ENCODE measurements at regions not wholly inside any gene's neighbourhood (a gene's known extent, or its start where the extent isn't known, plus 50 kb on each side); places are given as distances from the start of the nearest gene placed in this dataset.

DNA sequence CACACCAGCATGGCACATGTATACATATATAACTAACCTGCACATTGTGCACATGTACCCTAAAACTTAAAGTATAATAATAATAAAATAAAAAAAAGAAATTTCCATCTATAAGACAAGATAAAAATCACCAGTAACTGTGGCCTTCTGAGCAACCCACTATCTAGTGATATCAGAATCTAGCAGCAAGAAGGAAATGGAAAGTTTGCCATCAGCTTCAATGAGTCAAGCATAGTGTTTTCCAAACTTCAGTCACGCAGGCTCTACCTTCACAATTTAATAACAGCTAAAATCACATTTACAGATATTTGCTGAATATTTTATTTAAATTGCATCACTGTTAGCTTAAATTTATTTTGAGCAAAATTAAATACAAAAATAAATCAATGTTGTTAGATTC lies 345.3 kb upstream of the CD180 start:
- peak; percentile 22 to 64 (median 58) for DNase-seq

DNA sequence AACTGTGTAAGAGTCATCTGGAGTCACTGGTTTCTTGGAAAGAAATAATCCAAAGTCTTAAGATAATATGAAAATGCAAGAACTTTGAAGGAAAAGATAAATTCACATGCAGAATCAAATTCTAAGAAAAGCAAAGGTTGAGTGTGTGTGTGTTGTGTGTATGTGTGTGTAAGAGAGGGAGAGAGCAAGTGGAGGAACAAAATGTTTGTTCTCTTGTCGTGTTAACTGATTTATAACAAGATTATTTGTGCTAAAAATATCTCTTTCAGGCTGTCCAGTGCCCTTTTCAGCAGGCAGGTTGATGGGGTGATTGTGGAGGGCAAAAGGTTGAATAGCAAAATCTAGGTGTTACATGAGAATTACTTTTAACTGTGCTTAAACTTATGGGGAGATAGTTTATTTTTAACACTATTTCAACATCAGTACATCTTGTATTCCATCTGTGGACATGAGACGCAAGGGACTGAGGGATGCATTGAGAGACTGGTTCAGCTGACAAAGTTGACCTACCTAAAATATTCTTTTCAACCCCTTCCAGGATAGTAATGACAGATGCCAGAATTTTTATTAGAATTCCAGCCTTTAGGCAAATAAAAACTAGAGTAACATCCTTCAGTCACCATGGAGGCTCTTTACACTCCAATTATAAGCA lies 342.4 kb upstream of the CD180 start:
- no peak for DNase-seq

DNA sequence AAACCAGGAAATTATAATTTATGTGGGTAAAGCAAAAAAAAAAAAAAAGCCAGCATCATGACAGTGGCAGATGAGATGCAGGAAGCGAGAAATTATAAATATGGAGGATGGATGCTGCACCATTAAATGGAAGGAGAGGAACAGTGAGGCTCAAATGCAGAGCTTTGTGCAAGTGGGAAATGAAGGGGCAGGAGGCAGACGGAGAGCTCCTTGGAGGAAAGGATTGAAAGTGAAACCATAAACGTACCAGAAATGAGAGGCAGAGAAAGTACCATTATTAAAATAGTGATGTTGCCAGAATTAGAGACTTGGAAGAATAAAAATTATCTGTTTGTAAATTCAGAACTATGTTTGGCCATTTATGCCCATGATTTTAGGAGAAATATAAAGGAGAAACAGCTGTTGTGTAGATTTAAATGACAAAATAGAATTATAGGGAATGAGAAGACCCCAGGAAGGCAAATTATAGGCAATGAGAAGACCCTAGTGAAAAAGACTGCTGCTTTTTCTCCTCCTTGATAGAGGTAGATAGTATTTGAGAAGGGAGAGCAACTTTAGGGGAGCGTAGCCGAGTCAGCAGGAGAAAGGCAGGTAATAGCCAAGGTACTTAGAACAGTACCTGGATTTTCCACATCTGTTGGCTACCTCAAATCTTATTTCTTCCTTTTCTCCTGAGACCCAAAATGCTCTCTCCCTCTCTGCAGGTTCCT lies 341.0 kb upstream of the CD180 start:
- DNase-seq = peak; percentile 8 to 21 (median 19)

DNA sequence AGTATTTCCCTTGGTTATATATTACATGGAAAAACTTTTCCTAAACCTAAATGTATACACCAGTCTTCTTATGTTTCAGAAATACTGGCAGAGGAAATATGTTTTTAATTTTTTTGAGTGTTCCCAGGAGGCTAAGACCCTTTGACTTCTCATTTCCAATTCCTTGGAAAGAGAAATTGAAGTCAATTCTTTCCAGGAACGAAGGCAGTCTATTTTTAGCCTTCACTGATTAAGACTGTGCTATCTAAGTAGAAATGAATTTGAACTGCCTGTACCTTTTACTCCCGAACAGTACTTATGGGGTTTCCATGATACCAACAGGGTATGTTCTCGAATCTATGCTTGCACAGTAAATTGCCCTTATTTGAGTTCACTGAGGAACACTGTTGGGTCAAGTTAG lies 340.3 kb upstream of the CD180 start:
- DNase-seq = no peak

DNA sequence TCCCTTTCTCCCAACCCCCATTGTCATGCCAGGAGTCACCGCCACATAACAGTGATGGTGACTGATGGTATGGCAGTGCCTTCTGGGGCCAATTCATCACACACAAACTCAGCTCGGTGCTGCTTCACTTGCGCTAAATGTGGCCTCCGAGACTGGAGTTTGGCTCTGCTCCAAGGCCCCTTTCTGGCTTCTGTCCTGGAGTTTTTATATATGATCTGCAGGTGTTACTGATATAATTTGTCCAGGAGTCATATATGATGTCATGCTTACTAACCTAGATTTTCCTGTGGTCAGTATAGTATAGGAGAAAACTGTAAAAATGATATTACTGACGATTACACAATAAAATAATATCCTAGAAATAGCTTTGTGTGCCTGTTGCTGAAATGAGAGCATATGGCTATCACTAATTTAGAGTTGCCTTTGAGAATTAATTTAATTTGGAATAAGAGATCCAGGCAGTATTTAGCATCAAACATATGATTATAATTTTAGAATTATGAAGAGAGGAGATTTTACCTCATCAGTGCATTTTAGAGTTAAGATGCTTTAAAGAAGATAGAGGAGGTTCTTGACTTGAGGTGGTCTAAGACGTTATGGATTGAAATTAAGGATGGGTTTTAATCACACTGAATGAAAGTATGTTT lies 334.1 kb upstream of the CD180 start:
- DNase-seq = no peak

DNA sequence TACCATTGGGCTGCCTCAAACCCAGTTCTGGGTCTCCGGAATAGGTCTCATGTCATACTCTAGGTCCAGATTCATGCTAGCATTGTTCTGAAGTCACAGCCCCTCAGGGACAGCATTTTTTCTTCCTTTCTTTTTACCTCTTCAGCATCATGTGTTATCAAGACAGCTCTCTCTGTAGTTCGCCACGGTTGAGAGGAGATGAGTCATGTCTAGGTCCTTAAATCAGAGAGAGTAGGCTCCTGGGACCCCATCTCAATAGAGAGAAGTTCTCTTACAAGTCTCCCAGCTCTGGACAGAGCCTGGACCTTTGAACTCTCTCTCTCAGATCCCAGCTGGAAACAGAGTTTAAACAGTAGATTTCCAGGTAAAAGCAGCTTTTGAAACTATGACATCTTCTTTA lies 332.4 kb upstream of the CD180 start:
- DNase-seq = no peak

DNA sequence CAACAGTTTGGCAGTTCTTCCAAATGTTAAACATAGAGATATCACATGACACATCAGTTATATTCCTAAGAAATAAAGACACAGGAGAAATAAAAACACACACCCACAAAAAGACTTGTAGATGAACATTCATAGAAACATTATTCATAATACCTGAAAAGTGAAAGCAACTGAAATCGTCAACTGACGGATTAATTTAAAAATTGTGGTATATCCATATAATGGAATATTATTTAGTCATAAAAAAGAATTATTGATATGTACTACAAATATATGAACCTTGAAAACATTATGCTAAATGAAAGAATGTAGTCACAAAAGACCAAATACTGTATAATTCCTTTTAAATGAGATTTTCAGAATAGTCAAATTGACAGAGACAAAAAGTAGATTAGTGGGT lies 330.2 kb upstream of the CD180 start:
- DNase-seq = no peak

DNA sequence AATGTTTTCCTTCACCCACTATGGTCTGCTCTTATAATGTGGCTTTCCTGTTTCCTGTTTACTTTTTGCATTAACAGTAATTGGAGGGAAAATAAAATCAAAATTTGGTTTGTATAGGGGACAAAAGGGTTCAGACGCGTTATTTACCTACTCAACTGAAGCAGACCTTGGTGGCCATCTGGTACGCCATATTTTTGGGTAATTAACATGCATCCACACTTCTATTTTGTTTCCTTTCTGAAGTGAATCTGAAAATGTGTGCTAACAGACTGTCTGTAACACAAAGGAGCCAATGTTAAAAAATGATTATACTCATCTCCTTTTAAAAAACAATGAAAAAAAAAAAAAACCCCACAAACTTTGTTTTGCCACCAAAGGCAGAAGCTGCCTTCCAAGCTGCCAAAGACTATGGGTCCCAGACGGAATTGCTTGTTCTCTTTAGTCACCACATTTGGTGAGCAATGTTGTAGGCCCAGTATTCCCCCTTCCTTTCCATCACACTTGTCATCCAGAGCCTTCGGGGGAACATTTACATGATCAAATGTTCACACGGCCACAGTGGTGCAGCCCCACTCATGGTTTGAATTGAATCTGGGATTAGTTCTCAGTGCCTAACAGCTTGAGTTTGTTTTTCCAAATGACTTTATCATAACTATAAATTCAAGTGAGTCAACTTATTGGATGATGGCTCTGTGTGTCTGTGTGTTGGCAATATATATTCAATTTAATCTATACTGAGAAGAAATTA lies 323.7 kb upstream of the CD180 start:
- DNase-seq = no peak

DNA sequence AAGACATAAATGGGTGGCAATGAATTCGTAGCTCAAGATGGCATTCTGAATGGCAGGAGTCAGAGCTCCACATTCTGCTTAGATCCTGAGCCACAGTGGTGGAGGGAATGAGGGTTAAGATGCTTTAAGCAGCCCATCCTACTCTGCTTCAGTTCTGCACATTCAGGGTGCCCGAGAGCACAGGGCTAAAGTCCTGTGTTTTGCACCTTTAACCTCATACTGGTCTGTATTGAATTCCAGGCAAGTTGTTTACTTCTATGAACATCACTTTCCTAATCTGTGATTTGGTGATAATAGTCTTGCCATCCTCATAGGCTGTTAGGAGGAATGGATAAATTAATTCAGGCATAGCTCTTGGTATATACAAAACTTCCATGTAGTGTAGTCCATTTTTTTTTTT lies 321.6 kb upstream of the CD180 start:
- DNase-seq = no peak

DNA sequence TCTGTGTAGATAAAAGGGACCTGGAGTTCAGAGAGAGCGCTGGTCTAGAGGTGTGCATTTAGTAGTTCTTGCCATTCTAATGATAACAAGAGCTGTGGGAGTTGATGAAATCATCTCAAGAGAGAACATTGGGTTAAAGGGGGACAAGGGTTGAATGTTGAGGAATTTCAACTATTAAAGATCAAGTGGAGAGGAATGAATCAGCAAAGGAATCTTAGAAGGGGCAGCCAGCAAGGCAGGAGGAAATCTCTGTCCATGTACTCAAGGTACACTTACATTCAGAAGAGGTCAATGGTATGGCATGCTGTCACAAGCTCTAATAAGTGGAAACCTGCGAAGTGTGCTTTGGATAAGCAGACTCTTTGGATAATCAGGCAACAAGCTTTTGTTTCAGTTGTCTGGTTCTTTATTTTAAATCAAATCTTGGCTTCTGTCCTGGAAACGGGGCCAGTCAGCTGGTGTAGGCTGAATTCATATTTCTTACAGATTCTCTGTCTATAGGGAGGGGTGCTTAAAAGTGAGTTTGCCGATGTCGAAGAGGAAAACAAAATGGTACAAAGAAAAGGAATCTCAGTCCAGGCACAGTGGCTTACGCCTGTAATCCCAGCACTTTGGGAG lies 320.5 kb upstream of the CD180 start:
- no peak for DNase-seq

DNA sequence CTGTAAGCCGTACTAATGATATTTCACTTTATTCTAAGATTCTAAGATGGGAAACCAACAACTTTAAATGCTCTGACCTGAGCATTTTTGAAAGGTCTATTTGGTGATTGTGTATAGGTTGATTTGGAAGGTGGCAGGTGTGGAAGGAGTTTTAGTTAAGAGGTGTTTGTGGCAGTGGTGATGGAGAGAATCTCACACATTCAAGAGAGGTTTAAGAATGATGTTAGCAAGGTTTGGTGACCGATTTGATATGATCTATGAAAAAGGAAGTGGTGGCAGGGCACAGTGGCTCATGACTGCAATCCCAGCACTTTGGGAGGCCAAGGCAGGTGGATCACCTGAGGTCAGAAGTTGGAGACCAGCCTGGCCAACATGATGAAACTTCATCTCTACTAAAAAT lies 319.2 kb upstream of the CD180 start:
- no peak for DNase-seq

DNA sequence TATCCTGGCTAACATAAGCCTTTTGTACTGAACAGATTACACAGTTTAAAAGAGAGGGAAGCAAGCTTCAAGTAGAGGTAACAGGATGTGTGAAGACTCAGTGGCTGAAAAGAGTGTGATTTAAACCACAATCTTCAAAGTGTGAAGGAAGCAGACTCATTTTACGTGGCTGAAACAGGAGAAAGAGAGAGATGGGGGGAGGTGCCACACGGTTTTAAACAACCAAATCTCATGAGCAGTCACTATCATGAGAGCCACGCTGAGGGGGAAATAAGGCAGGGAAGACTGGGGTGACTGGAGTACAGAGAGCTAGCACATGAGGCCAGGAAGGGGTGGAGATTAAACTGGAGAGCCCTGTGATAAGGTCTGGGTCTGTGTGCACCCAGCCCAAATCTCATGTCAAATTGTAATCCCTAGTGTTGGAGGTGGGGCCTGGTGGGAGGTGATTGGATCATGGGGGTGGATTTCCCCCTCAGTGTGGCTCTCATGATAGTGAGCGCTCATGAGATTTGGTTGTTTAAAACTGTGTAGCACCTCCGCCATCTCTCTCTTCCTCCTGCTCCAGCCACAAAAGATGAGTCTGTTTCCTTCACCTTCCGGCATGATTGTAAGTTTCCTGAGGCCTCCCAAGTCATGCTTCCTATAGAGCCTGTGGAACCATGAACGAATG lies 318.6 kb upstream of the CD180 start:
- no peak for DNase-seq

DNA sequence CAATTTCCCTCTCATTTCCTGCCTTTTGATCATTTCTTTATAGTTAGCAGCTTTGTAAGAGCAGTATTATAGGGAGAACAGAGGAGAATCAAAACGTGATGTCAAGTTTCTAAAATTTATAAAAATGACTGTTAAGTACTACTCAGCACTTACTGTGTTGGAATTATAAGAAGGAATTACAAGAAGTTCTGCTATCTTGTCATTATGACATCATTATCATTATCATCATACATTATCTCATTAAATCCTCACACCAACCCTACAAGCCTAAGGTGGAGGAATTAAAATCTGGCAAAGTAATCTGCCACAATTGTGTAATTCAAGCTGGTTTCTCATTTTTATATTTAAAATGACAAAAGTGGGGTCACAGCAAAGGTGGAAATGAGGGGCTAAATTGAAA lies 316.2 kb upstream of the CD180 start:
- no peak for DNase-seq

DNA sequence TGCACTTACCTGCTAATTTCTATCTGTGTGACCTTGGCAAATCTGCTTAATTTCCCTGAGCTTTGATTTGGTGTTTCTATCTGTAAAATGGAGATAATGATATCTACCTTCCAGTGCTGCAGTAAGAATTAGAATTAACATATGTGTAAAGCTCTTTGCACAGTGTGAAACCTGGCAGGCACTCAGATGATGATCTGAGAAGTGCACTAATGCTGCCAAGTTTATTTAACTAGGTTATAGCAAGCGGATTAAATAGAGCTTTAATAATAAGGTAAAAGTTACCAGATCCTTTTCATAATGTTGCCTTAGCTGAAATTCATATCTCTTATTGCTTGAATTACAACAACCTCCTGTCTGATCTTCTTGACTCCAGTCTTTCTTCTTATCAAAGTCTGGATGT lies 315.3 kb upstream of the CD180 start:
- DNase-seq = no peak

DNA sequence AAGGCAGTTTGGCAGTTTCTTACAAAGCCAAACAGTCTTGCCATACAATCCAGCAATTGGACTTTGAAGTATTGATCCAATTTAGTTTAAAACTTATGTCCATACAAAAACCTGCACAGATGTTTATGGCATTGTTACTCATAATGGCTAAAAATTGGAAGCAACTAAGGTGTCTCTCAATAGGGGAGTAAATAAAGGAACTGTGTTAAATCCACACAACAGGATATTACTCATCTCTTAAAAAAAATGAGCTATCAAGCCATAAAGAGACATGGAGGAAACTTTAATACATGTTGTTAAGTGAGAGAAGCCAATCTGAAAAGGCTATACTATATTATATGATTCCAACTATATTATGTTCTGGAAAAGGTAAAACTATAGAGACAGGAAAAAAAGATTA lies 313.6 kb upstream of the CD180 start:
- peak in 2 of 3 donors; percentile 9 to 22 for DNase-seq

DNA sequence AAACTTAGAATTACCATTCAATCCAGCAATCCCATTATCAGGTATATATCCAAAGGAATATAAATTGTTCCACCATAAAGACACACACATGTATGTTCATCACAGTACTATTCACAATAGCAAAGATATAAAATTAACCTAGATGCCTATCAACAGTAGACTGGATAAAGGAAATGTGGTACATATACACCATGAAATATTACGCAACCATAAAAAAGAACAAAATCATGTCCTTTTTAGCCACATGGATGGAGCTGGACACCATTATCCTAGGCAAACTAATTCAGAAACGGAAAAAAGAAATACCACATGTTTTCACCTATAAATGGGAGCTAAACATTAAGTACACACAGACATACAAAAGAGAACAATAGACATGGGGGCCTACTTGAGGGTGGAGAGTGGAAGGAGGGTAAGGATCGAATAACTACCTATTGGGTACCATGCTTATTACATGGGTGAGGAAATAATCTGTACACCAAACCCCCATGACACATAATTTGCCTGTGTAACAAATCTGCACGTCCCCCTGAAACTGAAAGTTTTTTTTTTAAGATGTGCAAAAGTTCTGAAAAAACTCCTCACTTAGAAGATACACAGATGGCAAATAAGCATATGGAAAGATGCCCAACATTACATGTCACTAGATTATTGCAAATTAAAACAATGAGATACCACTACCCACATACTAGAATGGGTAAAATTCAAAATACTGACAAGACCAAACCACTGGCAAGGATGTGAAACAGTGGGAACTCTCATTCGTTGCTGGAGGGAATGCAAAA lies 313.0 kb upstream of the CD180 start:
- DNase-seq = no peak

DNA sequence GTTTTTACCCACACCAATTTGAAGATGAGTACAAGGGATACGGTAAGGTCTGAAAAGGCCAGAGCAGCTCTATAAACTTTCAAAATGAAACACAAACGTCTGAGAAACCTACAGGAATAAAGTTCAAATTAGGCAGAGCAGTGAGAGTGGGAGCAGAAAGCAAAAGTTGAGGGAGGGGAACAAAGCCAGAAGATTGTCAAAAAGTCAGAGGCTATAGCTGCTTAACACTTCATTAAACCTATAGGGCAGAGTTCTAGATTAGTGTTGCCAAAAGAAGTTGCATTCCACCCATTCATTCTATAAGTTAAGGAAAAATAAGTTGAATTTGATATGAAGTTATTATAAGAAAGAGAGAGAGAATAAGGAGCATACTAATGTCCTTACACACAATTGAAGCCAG lies 309.6 kb upstream of the CD180 start:
- DNase-seq = no peak

DNA sequence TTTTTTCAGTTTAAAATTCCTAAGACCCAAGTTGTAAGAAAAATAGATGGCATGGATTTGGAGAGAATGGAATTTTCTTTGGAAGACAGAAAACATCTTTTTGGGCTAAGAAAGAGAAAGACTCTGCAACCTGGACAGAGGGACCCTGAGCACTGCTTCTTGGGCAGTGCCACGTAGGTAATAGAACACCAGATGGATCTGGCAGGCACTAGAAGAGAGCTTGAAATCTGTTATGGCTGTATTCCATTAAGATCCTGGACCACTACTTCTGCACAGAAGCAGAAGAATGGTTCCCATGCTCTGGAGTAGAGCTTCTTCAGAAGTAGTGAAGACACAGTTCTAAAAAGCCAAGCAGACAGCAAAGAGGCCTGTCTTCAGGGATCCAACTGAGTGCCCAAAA lies 306.4 kb upstream of the CD180 start:
- DNase-seq = no peak

DNA sequence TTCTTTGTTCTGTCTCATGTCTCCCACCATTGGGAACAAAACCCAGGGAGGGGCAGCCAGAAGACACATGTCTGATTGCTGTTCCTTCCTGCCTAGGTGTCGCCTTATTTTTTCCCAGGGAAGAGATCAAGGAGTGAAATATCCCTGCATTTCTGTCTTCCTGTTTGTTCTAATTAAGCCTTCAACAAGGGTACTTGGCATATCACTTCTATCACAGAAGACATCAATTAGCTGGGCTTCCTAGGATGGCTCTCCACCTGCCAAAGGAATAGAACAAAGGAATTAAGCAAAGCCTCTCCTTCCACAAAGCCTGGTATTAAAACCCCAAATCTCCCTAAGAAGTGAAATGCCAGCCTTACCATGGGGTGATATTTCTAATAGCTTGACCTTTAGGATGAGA lies 299.5 kb upstream of the CD180 start:
- DNase-seq = no peak

DNA sequence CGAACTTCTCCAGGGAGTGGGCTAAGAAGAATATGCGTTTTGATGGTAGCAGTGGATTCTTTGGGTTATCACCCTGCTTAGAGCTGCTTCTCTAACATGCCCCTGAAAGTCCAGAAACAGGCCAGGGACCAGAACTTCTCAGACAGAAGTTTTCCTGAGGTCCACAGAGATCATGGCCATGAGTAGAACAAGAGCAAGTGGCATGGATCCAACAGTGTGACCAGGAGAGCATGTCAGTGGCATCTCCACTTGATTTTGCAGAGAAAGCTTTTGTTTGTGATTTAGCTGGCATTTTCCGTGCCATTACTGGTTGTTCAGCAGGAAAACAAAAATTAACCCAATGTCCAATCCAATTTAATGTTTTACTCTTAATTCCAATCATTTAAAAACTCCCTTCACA lies 298.5 kb upstream of the CD180 start:
- DNase-seq = no peak

DNA sequence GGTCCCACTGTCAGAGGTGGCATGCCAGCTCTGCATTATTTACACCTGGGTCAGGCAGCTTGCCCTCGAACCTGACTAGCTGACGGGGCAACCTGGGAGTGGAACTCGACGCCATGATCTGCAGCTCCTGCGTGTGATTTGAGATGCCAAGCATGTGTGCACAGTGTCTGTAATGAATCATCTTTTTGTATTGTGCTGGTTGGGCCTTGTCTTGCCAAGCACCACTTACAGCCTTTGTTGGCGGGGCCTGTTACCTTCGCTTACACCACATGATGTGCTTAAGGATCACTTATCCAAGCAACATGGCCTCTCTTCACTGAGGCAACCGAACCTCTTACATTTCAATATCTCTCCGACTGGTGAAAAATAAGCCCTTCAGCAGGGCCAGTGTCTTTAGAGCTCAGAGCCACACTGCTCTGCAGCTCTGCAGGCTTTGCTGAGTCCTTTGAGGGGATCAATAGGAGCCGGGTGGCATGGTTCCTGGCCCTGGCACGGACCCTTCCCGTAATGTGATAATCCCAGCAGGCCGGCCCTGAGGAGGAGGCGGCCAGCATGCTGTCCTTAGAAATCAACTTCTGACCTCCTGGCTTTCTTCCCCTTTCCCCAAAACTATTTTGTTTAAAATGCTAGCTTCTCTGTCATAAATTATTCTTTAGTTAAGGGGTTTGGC lies 297.7 kb upstream of the CD180 start:
- no peak for DNase-seq

All from suppressor macrophage treated with lipopolysaccharide for 1 hour (primary cell).